ENCODE measurements at regions not wholly inside any gene's neighbourhood (a gene's known extent, or its start where the extent isn't known, plus 50 kb on each side); places are given as distances from the start of the nearest gene placed in this dataset.

GRCh38 chr11:105381941-105382340 lies 227.9 kb upstream of the GRIA4 start:
- SMC1A ChIA-PET (ENCODE audit: uncharacterized antibody, unreplicated experiment) = no interaction called here
- TF ChIP-seq SIX5 (IDR thresholded peaks at IDR 0.05; ENCODE audit: low read depth, low read length, severe bottlenecking) (no peak), CHD4 (IDR thresholded peaks at IDR 0.05) (no peak), HDAC6 (IDR thresholded peaks at IDR 0.05; ENCODE audit: unreplicated experiment) (no peak), TBL1XR1 (IDR thresholded peaks at IDR 0.05; ENCODE audit: low read depth, low read length) (no peak), SREBF1 (IDR thresholded peaks at IDR 0.05; ENCODE audit: low read length) (no peak), CBX3 (IDR thresholded peaks at IDR 0.05; ENCODE audit: borderline replicate concordance, low read depth) (no peak), KLF5 (IDR thresholded peaks at IDR 0.05; ENCODE audit: partially characterized antibody) (no peak), BRCA1 (IDR thresholded peaks at IDR 0.05; ENCODE audit: low read depth, low read length) (no peak)
- TF ChIP-seq, protein P1, sequence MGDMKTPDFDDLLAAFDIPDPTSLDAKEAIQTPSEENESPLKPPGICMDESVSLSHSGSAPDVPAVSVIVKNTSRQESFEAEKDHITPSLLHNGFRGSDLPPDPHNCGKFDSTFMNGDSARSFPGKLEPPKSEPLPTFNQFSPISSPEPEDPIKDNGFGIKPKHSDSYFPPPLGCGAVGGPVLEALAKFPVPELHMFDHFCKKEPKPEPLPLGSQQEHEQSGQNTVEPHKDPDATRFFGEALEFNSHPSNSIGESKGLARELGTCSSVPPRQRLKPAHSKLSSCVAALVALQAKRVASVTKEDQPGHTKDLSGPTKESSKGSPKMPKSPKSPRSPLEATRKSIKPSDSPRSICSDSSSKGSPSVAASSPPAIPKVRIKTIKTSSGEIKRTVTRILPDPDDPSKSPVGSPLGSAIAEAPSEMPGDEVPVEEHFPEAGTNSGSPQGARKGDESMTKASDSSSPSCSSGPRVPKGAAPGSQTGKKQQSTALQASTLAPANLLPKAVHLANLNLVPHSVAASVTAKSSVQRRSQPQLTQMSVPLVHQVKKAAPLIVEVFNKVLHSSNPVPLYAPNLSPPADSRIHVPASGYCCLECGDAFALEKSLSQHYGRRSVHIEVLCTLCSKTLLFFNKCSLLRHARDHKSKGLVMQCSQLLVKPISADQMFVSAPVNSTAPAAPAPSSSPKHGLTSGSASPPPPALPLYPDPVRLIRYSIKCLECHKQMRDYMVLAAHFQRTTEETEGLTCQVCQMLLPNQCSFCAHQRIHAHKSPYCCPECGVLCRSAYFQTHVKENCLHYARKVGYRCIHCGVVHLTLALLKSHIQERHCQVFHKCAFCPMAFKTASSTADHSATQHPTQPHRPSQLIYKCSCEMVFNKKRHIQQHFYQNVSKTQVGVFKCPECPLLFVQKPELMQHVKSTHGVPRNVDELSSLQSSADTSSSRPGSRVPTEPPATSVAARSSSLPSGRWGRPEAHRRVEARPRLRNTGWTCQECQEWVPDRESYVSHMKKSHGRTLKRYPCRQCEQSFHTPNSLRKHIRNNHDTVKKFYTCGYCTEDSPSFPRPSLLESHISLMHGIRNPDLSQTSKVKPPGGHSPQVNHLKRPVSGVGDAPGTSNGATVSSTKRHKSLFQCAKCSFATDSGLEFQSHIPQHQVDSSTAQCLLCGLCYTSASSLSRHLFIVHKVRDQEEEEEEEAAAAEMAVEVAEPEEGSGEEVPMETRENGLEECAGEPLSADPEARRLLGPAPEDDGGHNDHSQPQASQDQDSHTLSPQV (IDR thresholded peaks at IDR 0.05) = no peak
- TF ChIP-seq, protein P2, sequence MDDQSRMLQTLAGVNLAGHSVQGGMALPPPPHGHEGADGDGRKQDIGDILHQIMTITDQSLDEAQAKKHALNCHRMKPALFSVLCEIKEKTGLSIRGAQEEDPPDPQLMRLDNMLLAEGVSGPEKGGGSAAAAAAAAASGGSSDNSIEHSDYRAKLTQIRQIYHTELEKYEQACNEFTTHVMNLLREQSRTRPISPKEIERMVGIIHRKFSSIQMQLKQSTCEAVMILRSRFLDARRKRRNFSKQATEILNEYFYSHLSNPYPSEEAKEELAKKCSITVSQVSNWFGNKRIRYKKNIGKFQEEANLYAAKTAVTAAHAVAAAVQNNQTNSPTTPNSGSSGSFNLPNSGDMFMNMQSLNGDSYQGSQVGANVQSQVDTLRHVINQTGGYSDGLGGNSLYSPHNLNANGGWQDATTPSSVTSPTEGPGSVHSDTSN (IDR thresholded peaks at IDR 0.05; ENCODE audit: insufficient replicate concordance, low read depth, low read length) = no peak
- FAIRE-seq = no peak

More at GRCh38 chr11:105381941-105382340, 227.9 kb upstream of the GRIA4 start:
- POLR2A ChIA-PET = no interaction called here
- DNase-seq (ENCODE audit: low read depth, low spot score) (no peak), ATAC-seq (no peak)
- BruUV-seq (replicated peaks) = no TSS peak
- Histone ChIP-seq H3K4me3 (no peak overlapping the region), H2AFZ (ENCODE audit: control insufficient read depth, low read depth, low read length) (no peak overlapping the region), H4K20me1 (ENCODE audit: control insufficient read depth, insufficient read depth) (no peaks in the 10 kb centered on the region), H3K9ac (ENCODE audit: control insufficient read depth, insufficient read depth, low read length) (no peak overlapping the region), H3K27me3 (replicated peaks in 1 of 2; ENCODE audit: control insufficient read depth in 2 of 2, insufficient read depth in 2 of 2, low read length in 1 of 2) (no peaks in the 10 kb centered on the region), H3K36me3 (ENCODE audit: control insufficient read depth in 2 of 2, insufficient read depth in 2 of 2, low read length in 1 of 2) (no peaks in the 10 kb centered on the region), H3K27ac (ENCODE audit: control insufficient read depth, insufficient read depth) (no peak overlapping the region), H3K9me3 (replicated peaks; ENCODE audit: control insufficient read depth, insufficient read depth, low read length) (no peaks in the 10 kb centered on the region), H3K79me2 (ENCODE audit: control insufficient read depth, insufficient read depth, low read length) (no peaks in the 10 kb centered on the region), H3K4me2 (ENCODE audit: control insufficient read depth, insufficient read depth) (no peak overlapping the region), H3K4me1 (ENCODE audit: control insufficient read depth, insufficient read depth, low read length) (no peaks in the 10 kb centered on the region)
- RAD21 ChIA-PET (ENCODE audit: unreplicated experiment) = no interaction called here
- CTCF ChIA-PET = interaction anchor here (1.6 kb wide), 1 partner anchor 10 kb away, joined by 4 read pairs; no protein-coding TSS in a partner anchor
- in situ Hi-C loops (cut with MboI) (no loop called here), intact Hi-C loops (cut with micrococcal nuclease; ENCODE audit: unreplicated experiment) (no loop called here)
- WGBS (ENCODE audit: insufficient coverage, insufficient replicate concordance, low lambda C conversion rate, missing lambda C conversion rate) = 14% methylated on average over 3 of the region's 3 CpGs

Measured in GM12878 (cell line).